ENCODE measurements at regions not wholly inside any gene's neighbourhood (a gene's known extent, or its start where the extent isn't known, plus 50 kb on each side); places are given as distances from the start of the nearest gene placed in this dataset.

- no peaks in the 10 kb centered on the region for H3K79me1 ChIP-seq (ENCODE audit: insufficient read depth, low read depth, low read length, poor library complexity, severe bottlenecking)
- H3K56ac ChIP-seq (ENCODE audit: insufficient read length, low read depth, low read length) = no peak overlapping the region
- TF ChIP-seq CTCF (conservative IDR thresholded peaks at IDR 0.05) = no peak
- H3K4me2 ChIP-seq (ENCODE audit: insufficient read depth, insufficient read length, low read length) = no peak overlapping the region
- no peak for DNase-seq
- no CpG with 5 or more reads among the region's 1 CpG for WGBS (ENCODE audit: extremely low coverage, insufficient read length, low lambda C conversion rate)
- no peak overlapping the region for H2BK15ac ChIP-seq (ENCODE audit: low read depth, low read length)
- no peak overlapping the region for H2BK20ac ChIP-seq (ENCODE audit: low read depth, low read length, poor library complexity, severe bottlenecking)
- no peak overlapping the region for H4K91ac ChIP-seq (ENCODE audit: insufficient read length, low read depth, low read length)
- H2BK120ac ChIP-seq (ENCODE audit: low read depth, low read length, poor library complexity, severe bottlenecking) = no peak overlapping the region
- no peaks in the 10 kb centered on the region for H3K9me3 ChIP-seq (ENCODE audit: control insufficient read depth, low read depth, low read length)
- no peak overlapping the region for H2BK5ac ChIP-seq (ENCODE audit: insufficient read length, low read length)
- Mint-ChIP-seq H3K36me3 (ENCODE audit: insufficient read depth in 1 of 3, low read depth in 3 of 3) (peaks cover 0 to 4% (median 1%) of the 10 kb centered on the region in 3 experiments; a peak in 3 of 7 replicates), H3K27ac (no peak overlapping the region), H3K9me3 (peaks cover 5 to 11% of the 10 kb centered on the region in 2 experiments), H3K27me3 (ENCODE audit: low read depth) (peaks cover 67% of the 10 kb centered on the region), H3K4me1 (peaks cover 0 to 3% of the 10 kb centered on the region in 2 experiments; a peak in 3 of 4 replicates), H3K4me3 (no peak overlapping the region)
- H3K4ac ChIP-seq (ENCODE audit: low read depth, low read length) = no peak overlapping the region
- no peak overlapping the region for H3K14ac ChIP-seq (ENCODE audit: insufficient read depth, low read length)
- H2BK12ac ChIP-seq (ENCODE audit: insufficient read length, low read depth, low read length) = no peak overlapping the region
- no peak overlapping the region for H4K5ac ChIP-seq (ENCODE audit: insufficient read length, low read depth, low read length)
- H3K27ac ChIP-seq (ENCODE audit: insufficient read length, low read depth, low read length) = no peak overlapping the region
- H3K18ac ChIP-seq (ENCODE audit: insufficient read length, low read depth, low read length) = no peak overlapping the region
- H3K4me1 ChIP-seq (ENCODE audit: insufficient read depth, low read length) = no peaks in the 10 kb centered on the region
- no peaks in the 10 kb centered on the region for H3K27me3 ChIP-seq (ENCODE audit: insufficient read depth, low read length)
- H4K20me1 ChIP-seq (ENCODE audit: control insufficient read depth, insufficient read depth, insufficient read length) = no peaks in the 10 kb centered on the region
- H3K79me2 ChIP-seq (ENCODE audit: insufficient read depth, low read length) = no peaks in the 10 kb centered on the region
- H3T11ph ChIP-seq (ENCODE audit: low read length) = no peak overlapping the region
- no peak overlapping the region for H2AFZ ChIP-seq (ENCODE audit: low read length)
- H3K23ac ChIP-seq (ENCODE audit: insufficient read length, low read depth, low read length) = no peak overlapping the region
- H3K23me2 ChIP-seq (ENCODE audit: insufficient read length, low read depth, low read length, poor library complexity, severe bottlenecking) = no peaks in the 10 kb centered on the region
- no peak overlapping the region for H4K8ac ChIP-seq (replicated peaks; ENCODE audit: insufficient read length, low read depth, low read length)
- H3K9ac ChIP-seq (ENCODE audit: extremely low read depth, insufficient read length, low read length) = no peak overlapping the region
- H2AK5ac ChIP-seq (ENCODE audit: insufficient read length, low read length) = no peak overlapping the region
These were observed 147.5 kb upstream of the ALDH1B1 start for GRCh38 chr9:38244971-38245370.

All from H9 (cell line).